OCI-LY7 (cell line): ENCODE measurements at regions not wholly inside any gene's neighbourhood (a gene's known extent, or its start where the extent isn't known, plus 50 kb on each side); places are given as distances from the start of the nearest gene placed in this dataset.

ENCODE experiments used
- BruUV-seq: library from RNA; stranded (reverse); fragments of 400-500 nt; replicated peaks from 2 replicates; lab custom pipeline; 2021; lab: Mats Ljungman, UMichigan
- CTCF ChIA-PET: fragments of 300-600 bp; sonication (Branson Sonifier 250); formaldehyde crosslinking; loops from one replicate; lab custom pipeline; 2022; ENCODE audit warnings: antibody characterized with exemption; ENCODE audit not compliant: unreplicated experiment; lab: Charles Lee
- POLR2A ChIA-PET: fragments of 300-600 bp; sonication (Branson Sonifier 250); formaldehyde crosslinking; loops from one replicate; lab custom pipeline; 2022; ENCODE audit warnings: antibody characterized with exemption; lab: Charles Lee
- DNase-seq: peaks from one replicate; pipeline ENCODE4 v3.0.0-alpha.2; 2015; ENCODE audit warnings: low spot score
- H2AFZ ChIP-seq: fragments of 200-600 bp; sonication (generic), shearing (Covaris generic); 2 replicates; pipeline ENCODE4 v1.6.1; 2014; ENCODE audit warnings: mild to moderate bottlenecking, antibody characterized with exemption, low read length, moderate library complexity
- H3K27ac ChIP-seq: fragments of 200-600 bp; sonication (generic); 2 replicates; pipeline ENCODE4 v1.5.1; 2014; ENCODE audit warnings: mixed run types, low read depth, mild to moderate bottlenecking, moderate library complexity, low read length, inconsistent platforms; ENCODE audit not compliant: poor library complexity, severe bottlenecking
- H3K36me3 ChIP-seq: fragments of 200-600 bp; sonication (generic); 2 replicates; pipeline ENCODE4 v1.6.1; 2014; ENCODE audit warnings: mild to moderate bottlenecking, antibody characterized with exemption, low read length, moderate library complexity, mixed read lengths; ENCODE audit not compliant: insufficient read depth
- H3K4me1 ChIP-seq: fragments of 200-600 bp; sonication (generic); 2 replicates; pipeline ENCODE4 v1.5.1; 2014; ENCODE audit warnings: mild to moderate bottlenecking, low read length; ENCODE audit not compliant: insufficient read depth, poor library complexity, severe bottlenecking
- H3K4me2 ChIP-seq: fragments of 200-600 bp; sonication (generic); 2 replicates; pipeline ENCODE4 v1.6.1; 2014; ENCODE audit warnings: mild to moderate bottlenecking, low read length
- H3K4me3 ChIP-seq: fragments of 200-600 bp; sonication (generic); 2 replicates; pipeline ENCODE4 v1.5.1; 2014; ENCODE audit warnings: mild to moderate bottlenecking, low read depth, low read length; ENCODE audit not compliant: poor library complexity, severe bottlenecking
- H3K79me2 ChIP-seq: fragments of 200-600 bp; sonication (generic); 2 replicates; pipeline ENCODE4 v1.6.1; 2016; ENCODE audit warnings: low read depth, mild to moderate bottlenecking, low read length, moderate library complexity, mixed read lengths; ENCODE audit not compliant: insufficient read depth
- H3K9me2 ChIP-seq: fragments of 200-600 bp; sonication (generic); 2 replicates; pipeline ENCODE4 v1.6.1; 2016; ENCODE audit warnings: mild to moderate bottlenecking, low read length, mixed read lengths; ENCODE audit not compliant: insufficient read depth
- H3K9me3 ChIP-seq: fragments of 200-600 bp; sonication (generic); 2 replicates; pipeline ENCODE4 v1.6.1; 2014; ENCODE audit warnings: mild to moderate bottlenecking, mixed run types, low read length, mixed read lengths
- H4K20me1 ChIP-seq: fragments of 200-600 bp; sonication (generic); 2 replicates; pipeline ENCODE4 v1.6.1; 2014; ENCODE audit warnings: mild to moderate bottlenecking, antibody characterized with exemption, low read length, moderate library complexity, mixed read lengths; ENCODE audit not compliant: insufficient read depth
- CTCF ChIP-seq: fragments of 200-600 bp; sonication (generic); conservative IDR thresholded peaks from 2 replicates; pipeline ENCODE4 v1.5.1; 2014; ENCODE audit warnings: mild to moderate bottlenecking, antibody characterized with exemption, low read length, moderate library complexity, mixed read lengths
- EZH2phosphoT487 ChIP-seq: fragments of 200-600 bp; sonication (generic); IDR thresholded peaks from 2 replicates; pipeline ENCODE4 v1.6.1; 2018; ENCODE audit warnings: low read depth, borderline replicate concordance, mild to moderate bottlenecking, mixed run types, antibody characterized with exemption, low read length, moderate library complexity, mixed read lengths
- intact Hi-C: fragments of 100-400 bp; cut with micrococcal nuclease; formaldehyde crosslinking; loops from one replicate; pipeline ENCODE4 v1.10.0; 2022; ENCODE audit not compliant: unreplicated experiment

GRCh38 chr4:147194114-147194513 lies 248.4 kb upstream of the TTC29 start:
- intact Hi-C loops, result no loop called here
- H3K9me3 ChIP-seq, result no peaks in the 10 kb centered on the region
- H3K36me3 ChIP-seq, result no peaks in the 10 kb centered on the region
- no peak overlapping the region for H2AFZ ChIP-seq
- no peak overlapping the region for H3K4me2 ChIP-seq
- H3K9me2 ChIP-seq, result no peaks in the 10 kb centered on the region
- no peaks in the 10 kb centered on the region for H3K4me1 ChIP-seq
- no peak for TF ChIP-seq EZH2phosphoT487
- TF ChIP-seq CTCF, result no peak
- H3K27ac ChIP-seq, result no peak overlapping the region
- BruUV-seq, result no TSS peak
- CTCF ChIA-PET, result no interaction called here
- H4K20me1 ChIP-seq, result no peaks in the 10 kb centered on the region
- no peak overlapping the region for H3K4me3 ChIP-seq
- no peak for DNase-seq
- no peaks in the 10 kb centered on the region for H3K79me2 ChIP-seq
- POLR2A ChIA-PET, result interaction anchor here (1.1 kb wide), 1 partner anchor 11 kb away, joined by 3 read pairs; no protein-coding TSS in a partner anchor

- no peaks in the 10 kb centered on the region for H3K4me1 ChIP-seq
- H3K4me3 ChIP-seq, result no peak overlapping the region
- no peaks in the 10 kb centered on the region for H4K20me1 ChIP-seq
- ChIA-PET POLR2A (interaction anchor here (1.1 kb wide), 1 partner anchor 14 kb away, joined by 4 read pairs; no protein-coding TSS in a partner anchor), CTCF (no interaction called here)
- no peaks in the 10 kb centered on the region for H3K9me3 ChIP-seq
- no peaks in the 10 kb centered on the region for H3K79me2 ChIP-seq
- no peak overlapping the region for H3K4me2 ChIP-seq
- TF ChIP-seq CTCF, result no peak
- no peak for TF ChIP-seq EZH2phosphoT487
- H3K36me3 ChIP-seq, result no peaks in the 10 kb centered on the region
- no peak overlapping the region for H2AFZ ChIP-seq
- intact Hi-C loops, result no loop called here
- H3K27ac ChIP-seq, result no peak overlapping the region
- no TSS peak for BruUV-seq
- no peaks in the 10 kb centered on the region for H3K9me2 ChIP-seq
- DNase-seq, result no peak
Measured at GRCh38 chr4:147194604-147195003, 248.9 kb upstream of the TTC29 start.

- no peaks in the 10 kb centered on the region for H3K4me1 ChIP-seq
- no peaks in the 10 kb centered on the region for H3K36me3 ChIP-seq
- no peak overlapping the region for H3K4me2 ChIP-seq
- intact Hi-C loops, result no loop called here
- no TSS peak for BruUV-seq
- no peaks in the 10 kb centered on the region for H3K79me2 ChIP-seq
- POLR2A ChIA-PET, result interaction anchor here (1.1 kb wide), 1 partner anchor 14 kb away, joined by 4 read pairs; no protein-coding TSS in a partner anchor
- H3K27ac ChIP-seq, result no peak overlapping the region
- CTCF ChIA-PET, result no interaction called here
- H4K20me1 ChIP-seq, result no peaks in the 10 kb centered on the region
- H3K4me3 ChIP-seq, result no peak overlapping the region
- H3K9me2 ChIP-seq, result no peaks in the 10 kb centered on the region
- DNase-seq, result no peak
- no peak overlapping the region for H2AFZ ChIP-seq
- H3K9me3 ChIP-seq, result no peaks in the 10 kb centered on the region
- TF ChIP-seq EZH2phosphoT487 (no peak), CTCF (no peak)
Measured at GRCh38 chr4:147195386-147195785, 249.7 kb upstream of the TTC29 start.
